ENCODE measurements at regions not wholly inside any gene's neighbourhood (a gene's known extent, or its start where the extent isn't known, plus 50 kb on each side); places are given as distances from the start of the nearest gene placed in this dataset.

DNA sequence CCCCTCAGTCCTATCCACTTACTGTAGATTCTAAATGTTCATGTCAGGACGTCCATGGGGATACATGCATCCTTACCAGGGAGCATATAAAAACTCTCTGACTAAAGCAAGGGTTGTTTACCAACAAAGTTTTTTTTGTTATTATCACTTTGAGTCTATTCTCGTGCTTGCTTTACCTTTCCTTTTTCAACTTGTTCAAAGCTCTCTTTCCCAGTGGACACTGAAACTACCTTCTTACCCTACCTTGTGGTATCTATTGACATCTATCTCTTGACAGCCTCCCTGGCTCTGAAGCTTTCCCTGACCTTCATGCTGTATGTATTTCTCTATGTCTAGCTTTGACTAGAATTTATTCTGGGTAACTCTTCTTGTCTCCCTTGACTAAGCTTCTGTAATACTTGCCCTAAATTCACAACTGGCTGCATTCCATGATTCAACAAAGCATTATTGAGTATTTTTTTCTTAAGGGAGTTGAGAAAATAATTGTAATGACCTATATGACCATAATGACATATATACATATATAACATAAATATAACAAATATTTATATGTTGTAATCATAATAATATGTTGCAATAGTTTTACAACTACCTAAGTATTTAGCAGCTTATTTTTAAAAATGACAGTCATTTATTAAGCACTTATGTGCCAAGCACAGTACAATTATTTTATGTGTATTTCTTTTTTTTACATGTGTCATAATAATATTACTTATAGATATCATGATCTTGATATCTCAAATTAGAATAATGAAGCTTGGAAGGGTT, 403.4 kb upstream of the SPRY2 start:
- no peaks in the 10 kb centered on the region for H3K36me3 ChIP-seq (ENCODE audit: control insufficient read depth in 2 of 2, insufficient read depth in 2 of 2, low read length in 1 of 2)
- no peak overlapping the region for H3K4me2 ChIP-seq (ENCODE audit: control insufficient read depth, insufficient read depth)
- CTCF ChIA-PET: interaction anchor here (1.0 to 1.4 kb wide), 2 partner anchors 9 kb away, joined by 3 to 4 read pairs; no protein-coding TSS in a partner anchor
- in situ Hi-C loops (cut with MboI): no loop called here
- no peaks in the 10 kb centered on the region for H3K79me2 ChIP-seq (ENCODE audit: control insufficient read depth, insufficient read depth, low read length)
- H3K4me1 ChIP-seq (ENCODE audit: control insufficient read depth, insufficient read depth, low read length): no peaks in the 10 kb centered on the region
- WGBS (ENCODE audit: insufficient coverage, insufficient replicate concordance, low lambda C conversion rate, missing lambda C conversion rate): 0% methylated on average over 2 of the region's 2 CpGs
- no TSS peak for BruUV-seq (replicated peaks)
- no peak for ATAC-seq
- H3K4me3 ChIP-seq: no peak overlapping the region
- H2AFZ ChIP-seq (ENCODE audit: control insufficient read depth, low read depth, low read length): no peak overlapping the region
- H3K27ac ChIP-seq (ENCODE audit: control insufficient read depth, insufficient read depth): no peak overlapping the region
- no peaks in the 10 kb centered on the region for H3K9me3 ChIP-seq (replicated peaks; ENCODE audit: control insufficient read depth, insufficient read depth, low read length)
- TF ChIP-seq, protein P1, sequence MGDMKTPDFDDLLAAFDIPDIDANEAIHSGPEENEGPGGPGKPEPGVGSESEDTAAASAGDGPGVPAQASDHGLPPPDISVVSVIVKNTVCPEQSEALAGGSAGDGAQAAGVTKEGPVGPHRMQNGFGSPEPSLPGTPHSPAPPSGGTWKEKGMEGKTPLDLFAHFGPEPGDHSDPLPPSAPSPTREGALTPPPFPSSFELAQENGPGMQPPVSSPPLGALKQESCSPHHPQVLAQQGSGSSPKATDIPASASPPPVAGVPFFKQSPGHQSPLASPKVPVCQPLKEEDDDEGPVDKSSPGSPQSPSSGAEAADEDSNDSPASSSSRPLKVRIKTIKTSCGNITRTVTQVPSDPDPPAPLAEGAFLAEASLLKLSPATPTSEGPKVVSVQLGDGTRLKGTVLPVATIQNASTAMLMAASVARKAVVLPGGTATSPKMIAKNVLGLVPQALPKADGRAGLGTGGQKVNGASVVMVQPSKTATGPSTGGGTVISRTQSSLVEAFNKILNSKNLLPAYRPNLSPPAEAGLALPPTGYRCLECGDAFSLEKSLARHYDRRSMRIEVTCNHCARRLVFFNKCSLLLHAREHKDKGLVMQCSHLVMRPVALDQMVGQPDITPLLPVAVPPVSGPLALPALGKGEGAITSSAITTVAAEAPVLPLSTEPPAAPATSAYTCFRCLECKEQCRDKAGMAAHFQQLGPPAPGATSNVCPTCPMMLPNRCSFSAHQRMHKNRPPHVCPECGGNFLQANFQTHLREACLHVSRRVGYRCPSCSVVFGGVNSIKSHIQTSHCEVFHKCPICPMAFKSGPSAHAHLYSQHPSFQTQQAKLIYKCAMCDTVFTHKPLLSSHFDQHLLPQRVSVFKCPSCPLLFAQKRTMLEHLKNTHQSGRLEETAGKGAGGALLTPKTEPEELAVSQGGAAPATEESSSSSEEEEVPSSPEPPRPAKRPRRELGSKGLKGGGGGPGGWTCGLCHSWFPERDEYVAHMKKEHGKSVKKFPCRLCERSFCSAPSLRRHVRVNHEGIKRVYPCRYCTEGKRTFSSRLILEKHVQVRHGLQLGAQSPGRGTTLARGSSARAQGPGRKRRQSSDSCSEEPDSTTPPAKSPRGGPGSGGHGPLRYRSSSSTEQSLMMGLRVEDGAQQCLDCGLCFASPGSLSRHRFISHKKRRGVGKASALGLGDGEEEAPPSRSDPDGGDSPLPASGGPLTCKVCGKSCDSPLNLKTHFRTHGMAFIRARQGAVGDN (IDR thresholded peaks at IDR 0.05): no peak
- no peak for TF ChIP-seq SRF (IDR thresholded peaks at IDR 0.05; ENCODE audit: low read depth in 2 of 2, low read length in 2 of 2)
- no peak for TF ChIP-seq IRF4 (IDR thresholded peaks at IDR 0.05; ENCODE audit: low read depth, low read length)
- no peak for TF ChIP-seq ZNF622 (IDR thresholded peaks at IDR 0.05)
- TF ChIP-seq E2F4 (IDR thresholded peaks at IDR 0.05; ENCODE audit: low read depth, low read length): no peak
- TF ChIP-seq PAX5 (IDR thresholded peaks at IDR 0.05; ENCODE audit: borderline replicate concordance, low read depth, low read length): no peak
- TF ChIP-seq NFXL1 (IDR thresholded peaks at IDR 0.05; ENCODE audit: borderline replicate concordance): no peak
- TF ChIP-seq CHD4 (IDR thresholded peaks at IDR 0.05): no peak
- TF ChIP-seq TCF3 (IDR thresholded peaks at IDR 0.05; ENCODE audit: borderline replicate concordance, insufficient read depth, low read depth, low read length): no peak
- no peak for TF ChIP-seq RUNX3 (IDR thresholded peaks at IDR 0.05; ENCODE audit: low read length)
- TF ChIP-seq RFX5 (IDR thresholded peaks at IDR 0.05; ENCODE audit: low read depth, low read length): no peak
- no peak for TF ChIP-seq TCF7 (IDR thresholded peaks at IDR 0.05; ENCODE audit: borderline replicate concordance)
- TF ChIP-seq RAD21 (IDR thresholded peaks at IDR 0.05; ENCODE audit: insufficient read depth, low read depth, low read length): no peak
- TF ChIP-seq NBN (IDR thresholded peaks at IDR 0.05): no peak
- RAD21 ChIA-PET (ENCODE audit: unreplicated experiment): interaction anchor here (0.6 to 1.1 kb wide), 2 partner anchors 76 to 765 kb away, joined by 3 to 4 read pairs; no protein-coding TSS in a partner anchor
- intact Hi-C loops (cut with micrococcal nuclease; ENCODE audit: unreplicated experiment): no loop called here
- no peak for DNase-seq (ENCODE audit: low read depth, low spot score)
- no peaks in the 10 kb centered on the region for H4K20me1 ChIP-seq (ENCODE audit: control insufficient read depth, insufficient read depth)
- no peak overlapping the region for H3K9ac ChIP-seq (ENCODE audit: control insufficient read depth, insufficient read depth, low read length)
- FAIRE-seq: no peak
- H3K27me3 ChIP-seq (replicated peaks in 1 of 2; ENCODE audit: control insufficient read depth in 2 of 2, insufficient read depth in 2 of 2, low read length in 1 of 2): no peaks in the 10 kb centered on the region
- POLR2A ChIA-PET: no interaction called here
- SMC1A ChIA-PET (ENCODE audit: uncharacterized antibody, unreplicated experiment): interaction anchor here (0.9 to 2.4 kb wide), 4 partner anchors 9 to 160 kb away, joined by 3 to 7 read pairs (median 4); no protein-coding TSS in a partner anchor

Data from GM12878 (cell line).